ENCODE measurements at regions not wholly inside any gene's neighbourhood (a gene's known extent, or its start where the extent isn't known, plus 50 kb on each side); places are given as distances from the start of the nearest gene placed in this dataset.

- TF ChIP-seq GATA2 (IDR thresholded peaks at IDR 0.05; ENCODE audit: low read depth, low read length) = no peak
- no peak for TF ChIP-seq GATA3 (IDR thresholded peaks at IDR 0.05; ENCODE audit: low read depth, low read length)
These were observed 291.2 kb upstream of the SALL1 start for GRCh38 chr16:51442141-51442870.

Data from SH-SY5Y (cell line).